ENCODE measurements at regions not wholly inside any gene's neighbourhood (a gene's known extent, or its start where the extent isn't known, plus 50 kb on each side); places are given as distances from the start of the nearest gene placed in this dataset.

DNA sequence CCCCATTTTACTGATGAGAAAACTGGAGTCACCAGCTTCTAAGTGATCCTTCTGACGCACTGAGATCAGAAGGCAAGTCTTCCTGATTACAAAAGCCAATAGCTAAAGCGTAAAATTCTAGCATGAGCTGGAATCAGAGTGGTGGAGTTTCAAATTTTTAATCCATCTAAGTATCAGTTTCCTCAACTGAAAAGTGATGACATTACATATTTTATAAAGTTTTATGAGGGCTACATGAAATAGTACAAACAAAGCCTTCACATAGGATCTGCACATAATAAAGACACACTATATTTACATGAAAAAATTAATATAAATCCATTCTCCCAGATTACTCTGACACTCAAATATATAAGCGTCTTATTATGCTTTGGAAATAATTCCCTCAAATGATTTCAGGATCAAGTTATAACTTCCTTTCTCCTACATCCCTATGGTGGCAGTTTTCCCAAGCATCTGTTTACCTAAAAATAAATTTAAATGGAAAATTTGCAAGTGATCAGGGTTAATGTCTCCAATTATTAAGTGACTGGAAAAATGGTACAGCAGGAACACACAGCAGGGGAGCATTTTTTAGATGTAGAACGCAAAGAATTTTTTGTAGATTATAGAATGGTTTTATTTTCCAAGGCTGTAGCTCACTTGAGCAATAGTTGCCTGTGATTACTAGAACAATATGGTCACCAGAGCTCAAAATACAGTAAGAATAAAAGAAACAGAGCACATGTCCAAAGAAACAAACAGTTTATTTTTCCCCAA lies 490.4 kb upstream of the C1orf87 start:
- TF ChIP-seq TP53 (CRISPR knock-in tag; IDR thresholded peaks at IDR 0.05) (no peak), ZNF281 (CRISPR knock-in tag; IDR thresholded peaks at IDR 0.05) (no peak), IRF2 (CRISPR knock-in tag; IDR thresholded peaks at IDR 0.05; ENCODE audit: borderline replicate concordance, low read depth) (no peak), NFYB (CRISPR knock-in tag; conservative IDR thresholded peaks at IDR 0.05; ENCODE audit: low read depth) (no peak), ATF6 (CRISPR knock-in tag; IDR thresholded peaks at IDR 0.05) (no peak), JUN (CRISPR knock-in tag; IDR thresholded peaks at IDR 0.05) (no peak), ZNF121 (CRISPR knock-in tag; IDR thresholded peaks at IDR 0.05) (no peak), ATF2 (CRISPR knock-in tag; IDR thresholded peaks at IDR 0.05; ENCODE audit: borderline replicate concordance, low read depth) (no peak), FOXJ3 (CRISPR knock-in tag; IDR thresholded peaks at IDR 0.05; ENCODE audit: borderline replicate concordance) (no peak)
- TF ChIP-seq, protein P1, sequence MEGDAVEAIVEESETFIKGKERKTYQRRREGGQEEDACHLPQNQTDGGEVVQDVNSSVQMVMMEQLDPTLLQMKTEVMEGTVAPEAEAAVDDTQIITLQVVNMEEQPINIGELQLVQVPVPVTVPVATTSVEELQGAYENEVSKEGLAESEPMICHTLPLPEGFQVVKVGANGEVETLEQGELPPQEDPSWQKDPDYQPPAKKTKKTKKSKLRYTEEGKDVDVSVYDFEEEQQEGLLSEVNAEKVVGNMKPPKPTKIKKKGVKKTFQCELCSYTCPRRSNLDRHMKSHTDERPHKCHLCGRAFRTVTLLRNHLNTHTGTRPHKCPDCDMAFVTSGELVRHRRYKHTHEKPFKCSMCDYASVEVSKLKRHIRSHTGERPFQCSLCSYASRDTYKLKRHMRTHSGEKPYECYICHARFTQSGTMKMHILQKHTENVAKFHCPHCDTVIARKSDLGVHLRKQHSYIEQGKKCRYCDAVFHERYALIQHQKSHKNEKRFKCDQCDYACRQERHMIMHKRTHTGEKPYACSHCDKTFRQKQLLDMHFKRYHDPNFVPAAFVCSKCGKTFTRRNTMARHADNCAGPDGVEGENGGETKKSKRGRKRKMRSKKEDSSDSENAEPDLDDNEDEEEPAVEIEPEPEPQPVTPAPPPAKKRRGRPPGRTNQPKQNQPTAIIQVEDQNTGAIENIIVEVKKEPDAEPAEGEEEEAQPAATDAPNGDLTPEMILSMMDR (IDR thresholded peaks at IDR 0.05) = no peak
- TF ChIP-seq, protein P2, sequence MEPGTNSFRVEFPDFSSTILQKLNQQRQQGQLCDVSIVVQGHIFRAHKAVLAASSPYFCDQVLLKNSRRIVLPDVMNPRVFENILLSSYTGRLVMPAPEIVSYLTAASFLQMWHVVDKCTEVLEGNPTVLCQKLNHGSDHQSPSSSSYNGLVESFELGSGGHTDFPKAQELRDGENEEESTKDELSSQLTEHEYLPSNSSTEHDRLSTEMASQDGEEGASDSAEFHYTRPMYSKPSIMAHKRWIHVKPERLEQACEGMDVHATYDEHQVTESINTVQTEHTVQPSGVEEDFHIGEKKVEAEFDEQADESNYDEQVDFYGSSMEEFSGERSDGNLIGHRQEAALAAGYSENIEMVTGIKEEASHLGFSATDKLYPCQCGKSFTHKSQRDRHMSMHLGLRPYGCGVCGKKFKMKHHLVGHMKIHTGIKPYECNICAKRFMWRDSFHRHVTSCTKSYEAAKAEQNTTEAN (CRISPR knock-in tag; IDR thresholded peaks at IDR 0.05) = no peak
- TF ChIP-seq, protein P3, sequence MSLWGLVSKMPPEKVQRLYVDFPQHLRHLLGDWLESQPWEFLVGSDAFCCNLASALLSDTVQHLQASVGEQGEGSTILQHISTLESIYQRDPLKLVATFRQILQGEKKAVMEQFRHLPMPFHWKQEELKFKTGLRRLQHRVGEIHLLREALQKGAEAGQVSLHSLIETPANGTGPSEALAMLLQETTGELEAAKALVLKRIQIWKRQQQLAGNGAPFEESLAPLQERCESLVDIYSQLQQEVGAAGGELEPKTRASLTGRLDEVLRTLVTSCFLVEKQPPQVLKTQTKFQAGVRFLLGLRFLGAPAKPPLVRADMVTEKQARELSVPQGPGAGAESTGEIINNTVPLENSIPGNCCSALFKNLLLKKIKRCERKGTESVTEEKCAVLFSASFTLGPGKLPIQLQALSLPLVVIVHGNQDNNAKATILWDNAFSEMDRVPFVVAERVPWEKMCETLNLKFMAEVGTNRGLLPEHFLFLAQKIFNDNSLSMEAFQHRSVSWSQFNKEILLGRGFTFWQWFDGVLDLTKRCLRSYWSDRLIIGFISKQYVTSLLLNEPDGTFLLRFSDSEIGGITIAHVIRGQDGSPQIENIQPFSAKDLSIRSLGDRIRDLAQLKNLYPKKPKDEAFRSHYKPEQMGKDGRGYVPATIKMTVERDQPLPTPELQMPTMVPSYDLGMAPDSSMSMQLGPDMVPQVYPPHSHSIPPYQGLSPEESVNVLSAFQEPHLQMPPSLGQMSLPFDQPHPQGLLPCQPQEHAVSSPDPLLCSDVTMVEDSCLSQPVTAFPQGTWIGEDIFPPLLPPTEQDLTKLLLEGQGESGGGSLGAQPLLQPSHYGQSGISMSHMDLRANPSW (CRISPR knock-in tag; conservative IDR thresholded peaks at IDR 0.05; ENCODE audit: low read depth) = no peak
